OCI-LY1 (cell line): ENCODE measurements at regions not wholly inside any gene's neighbourhood (a gene's known extent, or its start where the extent isn't known, plus 50 kb on each side); places are given as distances from the start of the nearest gene placed in this dataset.

Source experiments
- H2AFZ ChIP-seq: fragments of 200-600 bp; sonication (generic), shearing (Covaris generic); 2 replicates; pipeline ENCODE4 v1.6.0; 2014; ENCODE audit warnings: antibody characterized with exemption, mild to moderate bottlenecking, low read length
- H3F3A ChIP-seq: fragments of 200-600 bp; sonication (generic), shearing (Covaris generic); 2 replicates; pipeline ENCODE4 v1.6.0; 2014; ENCODE audit warnings: mild to moderate bottlenecking, antibody characterized with exemption, low read length, moderate library complexity; ENCODE audit not compliant: insufficient read depth
- H3K27ac ChIP-seq: fragments of 200-600 bp; sonication (generic); 2 replicates; pipeline ENCODE4 v1.5.1; 2014; ENCODE audit warnings: low read length, mixed run types, mild to moderate bottlenecking, low read depth; ENCODE audit not compliant: poor library complexity, severe bottlenecking
- H3K27me3 ChIP-seq: fragments of 200-600 bp; sonication (generic); 2 replicates; pipeline ENCODE4 v1.6.0; 2014; ENCODE audit warnings: antibody characterized with exemption, mild to moderate bottlenecking, low read length, moderate library complexity; ENCODE audit not compliant: insufficient read depth
- H3K36me3 ChIP-seq: fragments of 200-600 bp; sonication (generic); 2 replicates; pipeline ENCODE4 v1.6.1; 2014; ENCODE audit warnings: mild to moderate bottlenecking, antibody characterized with exemption, low read length, moderate library complexity, mixed read lengths; ENCODE audit not compliant: insufficient read depth
- H3K4me1 ChIP-seq: fragments of 200-600 bp; sonication (generic); 2 replicates; pipeline ENCODE4 v1.5.1; 2014; ENCODE audit warnings: mild to moderate bottlenecking, low read length, moderate library complexity; ENCODE audit not compliant: insufficient read depth, severe bottlenecking
- H3K4me2 ChIP-seq: fragments of 200-600 bp; sonication (generic), shearing (Covaris generic); 2 replicates; pipeline ENCODE4 v1.6.1; 2014; ENCODE audit warnings: low read length
- H3K4me3 ChIP-seq: fragments of 200-600 bp; sonication (generic); 2 replicates; pipeline ENCODE4 v1.5.1; 2014; ENCODE audit warnings: low read length, low read depth, mild to moderate bottlenecking, mixed read lengths; ENCODE audit not compliant: poor library complexity, severe bottlenecking
- H3K79me2 ChIP-seq: fragments of 200-600 bp; shearing (Covaris generic); 2 replicates; pipeline ENCODE4 v1.6.1; 2016; ENCODE audit warnings: mixed run types, low read length, mixed read lengths; ENCODE audit not compliant: insufficient read depth
- H3K9ac ChIP-seq: fragments of 200-600 bp; sonication (generic), shearing (Covaris generic); 2 replicates; pipeline ENCODE4 v1.6.1; 2014; ENCODE audit warnings: mild to moderate bottlenecking, low read length, mixed read lengths
- H3K9me2 ChIP-seq: fragments of 200-600 bp; sonication (generic), shearing (Covaris generic); 2 replicates; pipeline ENCODE4 v1.6.1; 2014; ENCODE audit warnings: low read depth, mild to moderate bottlenecking, low read length, mixed read lengths
- H3K9me3 ChIP-seq: fragments of 200-600 bp; shearing (Covaris generic); 2 replicates; pipeline ENCODE4 v1.6.1; 2014; ENCODE audit warnings: low read length, mixed read lengths
- H4K20me1 ChIP-seq: fragments of 200-600 bp; sonication (generic), shearing (Covaris generic); 2 replicates; pipeline ENCODE4 v1.6.0; 2016; ENCODE audit warnings: mild to moderate bottlenecking, low read length; ENCODE audit not compliant: insufficient read depth
- EZH2 ChIP-seq: fragments of 200-600 bp; sonication (generic), shearing (Covaris generic); IDR thresholded peaks from 2 replicates; pipeline ENCODE4 v1.8.0; 2017; ENCODE audit warnings: borderline replicate concordance, mixed run types, mild to moderate bottlenecking, antibody characterized with exemption, low read length, moderate library complexity, mixed read lengths
- TF ChIP-seq, protein P1 (sequence below): fragments of 200-600 bp; sonication (generic), shearing (Covaris generic); IDR thresholded peaks from 2 replicates; pipeline ENCODE4 v1.5.1; 2017; ENCODE audit warnings: mild to moderate bottlenecking, antibody characterized with exemption, low read length, moderate library complexity, mixed read lengths

DNA sequence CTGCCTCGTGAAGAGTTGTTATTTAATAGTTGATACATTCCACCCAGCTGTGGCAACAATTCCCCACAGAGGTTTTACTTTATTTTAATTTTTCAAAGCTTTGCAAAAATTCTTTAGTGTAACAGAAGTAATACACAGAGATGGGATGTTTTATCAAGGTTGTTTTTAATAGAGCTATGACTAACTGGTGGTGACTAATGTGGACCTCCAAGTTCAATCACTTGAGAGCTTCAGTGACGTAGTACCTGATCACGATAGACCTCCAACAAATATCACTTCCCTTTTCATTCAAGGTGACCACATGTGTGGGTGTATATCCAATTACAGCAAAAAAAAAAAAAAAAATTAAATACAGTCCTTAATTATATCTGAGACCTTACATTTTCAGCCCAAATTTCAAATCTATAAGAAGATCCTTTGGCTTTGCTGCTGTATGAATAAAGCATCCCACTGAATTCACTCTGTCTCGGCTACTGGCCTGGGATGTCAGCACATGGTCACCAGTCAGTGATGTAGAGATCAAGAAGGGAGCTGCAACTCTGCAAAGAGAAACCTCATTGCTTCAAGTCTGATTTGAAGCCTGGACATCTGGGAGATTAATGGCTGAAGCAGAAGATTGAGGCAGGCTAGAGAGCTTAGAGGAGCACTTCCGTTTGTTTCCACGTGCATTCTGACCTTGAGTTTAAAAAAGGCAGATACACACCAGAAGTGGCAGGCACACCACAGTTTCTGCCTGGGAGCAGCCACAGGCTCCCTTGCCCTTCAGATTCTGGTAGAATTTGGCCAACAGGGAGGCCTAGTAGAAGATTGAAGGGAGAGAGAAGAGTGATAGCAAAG lies 345.9 kb upstream of the NOCT start:
- H3K4me2 ChIP-seq, result no peak overlapping the region
- no peaks in the 10 kb centered on the region for H4K20me1 ChIP-seq
- no peaks in the 10 kb centered on the region for H3F3A ChIP-seq
- no peaks in the 10 kb centered on the region for H3K9me2 ChIP-seq
- H3K36me3 ChIP-seq, result no peaks in the 10 kb centered on the region
- no peaks in the 10 kb centered on the region for H3K79me2 ChIP-seq
- H3K4me1 ChIP-seq, result no peaks in the 10 kb centered on the region
- TF ChIP-seq EZH2, result no peak
- TF ChIP-seq, protein P1, sequence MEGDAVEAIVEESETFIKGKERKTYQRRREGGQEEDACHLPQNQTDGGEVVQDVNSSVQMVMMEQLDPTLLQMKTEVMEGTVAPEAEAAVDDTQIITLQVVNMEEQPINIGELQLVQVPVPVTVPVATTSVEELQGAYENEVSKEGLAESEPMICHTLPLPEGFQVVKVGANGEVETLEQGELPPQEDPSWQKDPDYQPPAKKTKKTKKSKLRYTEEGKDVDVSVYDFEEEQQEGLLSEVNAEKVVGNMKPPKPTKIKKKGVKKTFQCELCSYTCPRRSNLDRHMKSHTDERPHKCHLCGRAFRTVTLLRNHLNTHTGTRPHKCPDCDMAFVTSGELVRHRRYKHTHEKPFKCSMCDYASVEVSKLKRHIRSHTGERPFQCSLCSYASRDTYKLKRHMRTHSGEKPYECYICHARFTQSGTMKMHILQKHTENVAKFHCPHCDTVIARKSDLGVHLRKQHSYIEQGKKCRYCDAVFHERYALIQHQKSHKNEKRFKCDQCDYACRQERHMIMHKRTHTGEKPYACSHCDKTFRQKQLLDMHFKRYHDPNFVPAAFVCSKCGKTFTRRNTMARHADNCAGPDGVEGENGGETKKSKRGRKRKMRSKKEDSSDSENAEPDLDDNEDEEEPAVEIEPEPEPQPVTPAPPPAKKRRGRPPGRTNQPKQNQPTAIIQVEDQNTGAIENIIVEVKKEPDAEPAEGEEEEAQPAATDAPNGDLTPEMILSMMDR, result no peak
- no peaks in the 10 kb centered on the region for H3K9me3 ChIP-seq
- no peak overlapping the region for H2AFZ ChIP-seq
- no peak overlapping the region for H3K4me3 ChIP-seq
- H3K27ac ChIP-seq, result no peak overlapping the region
- H3K27me3 ChIP-seq, result peaks cover 7% of the 10 kb centered on the region; the same call in 1 of the 2 replicates
- no peak overlapping the region for H3K9ac ChIP-seq

DNA sequence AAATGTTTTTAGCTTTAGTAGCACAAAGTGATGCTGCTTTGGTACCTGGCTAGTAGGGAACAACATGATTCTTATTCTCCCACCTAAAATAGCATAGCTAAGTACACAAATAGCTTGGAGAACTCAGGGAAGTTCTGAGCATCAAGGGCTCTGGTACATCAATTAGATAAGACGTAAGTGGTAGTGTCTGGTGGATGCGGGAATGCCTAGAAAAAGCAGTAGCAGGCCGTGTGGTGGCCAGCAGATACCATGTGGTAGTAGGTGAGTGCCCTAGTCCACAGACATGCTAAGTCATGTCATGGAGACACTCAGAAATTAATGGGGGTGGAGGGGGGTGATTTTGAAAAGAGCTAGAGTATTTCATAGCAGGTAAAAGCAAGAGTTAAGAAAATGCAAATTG lies 347.3 kb upstream of the NOCT start:
- Histone ChIP-seq H2AFZ (no peak overlapping the region), H3K4me3 (no peak overlapping the region), H3K4me1 (no peaks in the 10 kb centered on the region), H4K20me1 (no peaks in the 10 kb centered on the region), H3F3A (no peaks in the 10 kb centered on the region), H3K36me3 (no peaks in the 10 kb centered on the region), H3K79me2 (no peaks in the 10 kb centered on the region), H3K27me3 (peaks cover 7% of the 10 kb centered on the region; the same call in 1 of the 2 replicates), H3K9me2 (no peaks in the 10 kb centered on the region), H3K27ac (no peak overlapping the region), H3K9ac (no peak overlapping the region), H3K4me2 (no peak overlapping the region), H3K9me3 (no peaks in the 10 kb centered on the region)
- TF ChIP-seq, protein P1, result no peak
- TF ChIP-seq EZH2, result no peak

DNA sequence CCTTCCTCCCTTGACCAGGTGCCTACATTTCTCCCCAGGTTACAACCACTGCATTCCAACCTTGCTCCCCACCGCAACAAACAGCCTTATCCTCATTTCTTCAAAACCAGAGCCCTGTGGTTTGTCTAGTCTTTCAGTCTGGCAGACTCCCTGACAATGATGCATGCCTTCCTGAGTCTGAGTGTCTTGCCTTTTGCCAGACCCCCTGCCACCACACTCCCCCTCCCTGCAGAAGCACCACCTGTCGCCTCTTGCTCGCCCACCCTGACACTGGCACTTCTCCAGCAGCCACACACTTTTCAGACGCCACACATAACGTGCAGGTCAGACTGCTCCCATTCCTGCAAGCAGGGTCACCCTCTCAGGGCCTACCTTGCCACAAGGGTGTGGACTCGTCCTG lies 349.2 kb upstream of the NOCT start:
- Histone ChIP-seq H3K79me2 (no peaks in the 10 kb centered on the region), H3K27me3 (no peaks in the 10 kb centered on the region), H3K9ac (no peak overlapping the region), H3K36me3 (no peaks in the 10 kb centered on the region), H2AFZ (no peak overlapping the region), H3K9me2 (no peaks in the 10 kb centered on the region), H3K4me3 (no peak overlapping the region), H3K27ac (no peak overlapping the region), H3K9me3 (no peaks in the 10 kb centered on the region), H3F3A (no peaks in the 10 kb centered on the region), H3K4me1 (no peaks in the 10 kb centered on the region), H4K20me1 (no peaks in the 10 kb centered on the region), H3K4me2 (no peak overlapping the region)
- no peak for TF ChIP-seq EZH2
- TF ChIP-seq, protein P1, result no peak
